Upper lobe of left lung (tissue), 6 donors: ENCODE measurements at regions not wholly inside any gene's neighbourhood (a gene's known extent, or its start where the extent isn't known, plus 50 kb on each side); places are given as distances from the start of the nearest gene placed in this dataset.

ENCODE experiments used
- ATAC-seq, 2 donors: fragments of 200-7000 bp; cut with Tn5 transposase; one replicate each; pipeline ENCODE4 v1.9.1; 2022; ENCODE audit warnings: mild to moderate bottlenecking in 2 of 2, moderate library complexity in 2 of 2; ENCODE audit not compliant: low FRiP score in 2 of 2
- DNase-seq, 2 donors: peaks; one replicate each; pipeline ENCODE4 v3.0.0-alpha.2; 2019 to 2020
- H3K27ac ChIP-seq, 4 donors: fragments of 200-600 bp; sonication (generic); one replicate each; pipeline ENCODE4 v1.5.1; 2016 to 2019
- H3K27me3 ChIP-seq, 4 donors: fragments of 200-600 bp; sonication (generic); one replicate each; pipeline ENCODE4 v1.5.1; 2017 to 2019
- H3K36me3 ChIP-seq, 4 donors: fragments of 200-600 bp; sonication (generic); one replicate each; pipeline ENCODE4 v1.5.1; 2016 to 2019
- H3K4me1 ChIP-seq, 4 donors: fragments of 200-600 bp; sonication (generic); one replicate each; pipeline ENCODE4 v1.5.1; 2018 to 2019
- H3K4me3 ChIP-seq, 4 donors: fragments of 200-600 bp; sonication (generic); one replicate each; pipeline ENCODE4 v1.5.1; 2017 to 2019; ENCODE audit warnings: mild to moderate bottlenecking in 2 of 4, moderate library complexity in 1 of 4
- H3K9me3 ChIP-seq, 4 donors: fragments of 200-600 bp; sonication (generic); one replicate each; pipeline ENCODE4 v1.5.1; 2018 to 2019
- CTCF ChIP-seq, 6 experiments: fragments of 450-650 bp in 4 of 6; fragments of 200-600 bp in 2 of 6; sonication (generic) in 2 of 6; IDR thresholded peaks; one replicate each; pipeline ENCODE4 v1.5.1; 2016 to 2019; ENCODE audit warnings: antibody characterized with exemption in 6 of 6
- EP300 ChIP-seq, 4 donors: sonication (generic); formaldehyde crosslinking; IDR thresholded peaks; one replicate each; pipeline ENCODE4 v1.5.1; 2017; ENCODE audit warnings: antibody characterized with exemption in 4 of 4, control low read depth in 2 of 4
- POLR2A ChIP-seq, 4 donors: fragments of 450-650 bp; IDR thresholded peaks; one replicate each; pipeline ENCODE4 v1.5.1; 2016 to 2017; ENCODE audit warnings: antibody characterized with exemption in 4 of 4, mild to moderate bottlenecking in 2 of 4
- POLR2AphosphoS5 ChIP-seq, 2 donors: sonication (generic); formaldehyde crosslinking; IDR thresholded peaks; one replicate each; pipeline ENCODE4 v1.5.1; 2017; ENCODE audit warnings: antibody characterized with exemption in 2 of 2
- WGBS, 2 donors: methylation state at CpG; one replicate each; pipeline ENCODE4 v1.1.5; 2017 to 2018; 5-methylcytosine and 5-hydroxymethylcytosine counted together
- donor health status: DM: no; HTN: no; CAD: no; lungs with moderate emphysema.
- donor health status: DM: no; HTN: yes; CAD: no; lungs with severe emphysema.

GRCh38 chr1:81230983-81231728 lies 569.6 kb upstream of the ADGRL2 start:
- TF ChIP-seq EP300 (IDR thresholded peaks at IDR 0.05) (no peak), POLR2AphosphoS5 (IDR thresholded peaks at IDR 0.05) (no peak), CTCF (IDR thresholded peaks at IDR 0.05) (no peak), POLR2A (IDR thresholded peaks at IDR 0.05) (no peak)
- no peak for ATAC-seq
- H3K27me3 ChIP-seq = no peaks in the 10 kb centered on the region
- WGBS, 2 donors = 61 to 62% methylated on average over 6 of the region's 6 CpGs
- H3K4me3 ChIP-seq = no peak overlapping the region
- no peaks in the 10 kb centered on the region for H3K9me3 ChIP-seq
- no peak overlapping the region for H3K27ac ChIP-seq
- H3K4me1 ChIP-seq = peaks cover 0 to 5% (median 2%) of the 10 kb centered on the region in 4 donors
- DNase-seq = no peak
- no peaks in the 10 kb centered on the region for H3K36me3 ChIP-seq

GRCh38 chr1:81228926-81229325 lies 571.8 kb upstream of the ADGRL2 start:
- no peaks in the 10 kb centered on the region for H3K9me3 ChIP-seq
- ATAC-seq (no peak), DNase-seq (no peak)
- 87 to 88% methylated on average over 6 of the region's 6 CpGs for WGBS, 2 donors
- H3K4me3 ChIP-seq = no peak overlapping the region
- H3K27me3 ChIP-seq = no peaks in the 10 kb centered on the region
- no peak overlapping the region for H3K27ac ChIP-seq
- peaks cover 0 to 5% (median 2%) of the 10 kb centered on the region in 4 donors for H3K4me1 ChIP-seq
- TF ChIP-seq CTCF (IDR thresholded peaks at IDR 0.05) (no peak), EP300 (IDR thresholded peaks at IDR 0.05) (no peak), POLR2A (IDR thresholded peaks at IDR 0.05) (no peak), POLR2AphosphoS5 (IDR thresholded peaks at IDR 0.05) (no peak)
- H3K36me3 ChIP-seq = no peaks in the 10 kb centered on the region

- no peaks in the 10 kb centered on the region for H3K9me3 ChIP-seq
- no peaks in the 10 kb centered on the region for H3K36me3 ChIP-seq
- H3K4me3 ChIP-seq = no peak overlapping the region
- no peaks in the 10 kb centered on the region for H3K27me3 ChIP-seq
- TF ChIP-seq CTCF (IDR thresholded peaks at IDR 0.05) = no peak
- TF ChIP-seq POLR2AphosphoS5 (IDR thresholded peaks at IDR 0.05) = no peak
- TF ChIP-seq POLR2A (IDR thresholded peaks at IDR 0.05) = no peak
- no peak for TF ChIP-seq EP300 (IDR thresholded peaks at IDR 0.05)
- no peak overlapping the region for H3K27ac ChIP-seq
- 81 to 88% methylated on average over 2 of the region's 2 CpGs for WGBS, 2 donors
- DNase-seq = no peak
- no peak for ATAC-seq
- H3K4me1 ChIP-seq = no peaks in the 10 kb centered on the region
Observed at GRCh38 chr1:81226603-81226928, 574.2 kb upstream of the ADGRL2 start.

GRCh38 chr1:81225789-81226602 lies 574.7 kb upstream of the ADGRL2 start:
- no peaks in the 10 kb centered on the region for H3K9me3 ChIP-seq
- 91 to 93% methylated on average over 7 of the region's 7 CpGs for WGBS, 2 donors
- H3K4me3 ChIP-seq = no peak overlapping the region

More at GRCh38 chr1:81225789-81226602, 574.7 kb upstream of the ADGRL2 start:
- H3K27ac ChIP-seq = no peak overlapping the region
- H3K27me3 ChIP-seq = no peaks in the 10 kb centered on the region
- H3K36me3 ChIP-seq = no peaks in the 10 kb centered on the region
- ATAC-seq (no peak), DNase-seq (no peak)
- TF ChIP-seq POLR2AphosphoS5 (IDR thresholded peaks at IDR 0.05) (no peak), EP300 (IDR thresholded peaks at IDR 0.05) (no peak), CTCF (IDR thresholded peaks at IDR 0.05) (no peak), POLR2A (IDR thresholded peaks at IDR 0.05) (no peak)
- H3K4me1 ChIP-seq = no peaks in the 10 kb centered on the region
